Astrocyte (in vitro differentiated cells and primary cell): ENCODE measurements at regions not wholly inside any gene's neighbourhood (a gene's known extent, or its start where the extent isn't known, plus 50 kb on each side); places are given as distances from the start of the nearest gene placed in this dataset.

Source experiments
- EZH2 ChIP-seq: IDR thresholded peaks from 2 replicates; pipeline ENCODE4 v1.6.1; 2012; ENCODE audit warnings: mild to moderate bottlenecking, low read length, inconsistent platforms; ENCODE audit not compliant: insufficient read depth
- TF ChIP-seq, protein P1 (sequence below): IDR thresholded peaks from 2 replicates; pipeline ENCODE4 v1.5.1; 2011; ENCODE audit warnings: low read depth, mild to moderate bottlenecking, inconsistent platforms, low read length, moderate library complexity; ENCODE audit not compliant: insufficient read depth

DNA sequence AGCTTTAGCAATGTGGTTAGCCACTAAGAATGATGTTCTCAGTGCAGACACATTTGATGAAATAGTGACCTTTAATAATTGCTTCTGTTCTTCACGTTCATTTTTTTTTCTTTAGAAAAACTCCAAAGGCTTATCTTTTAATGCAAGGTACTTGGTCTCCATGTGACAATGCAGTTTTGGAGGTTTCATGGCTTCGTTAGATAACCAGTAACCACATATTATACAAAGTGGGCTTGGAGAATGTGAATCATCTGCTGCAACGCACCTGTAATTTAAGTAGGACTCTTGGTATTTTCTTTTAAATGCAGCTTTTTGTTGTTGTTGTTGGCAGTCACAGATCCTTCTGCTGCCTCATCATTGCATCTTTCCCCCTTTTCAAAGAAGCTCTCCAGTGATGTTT is 1606.3 kb downstream of the SUCLG1 start:
- TF ChIP-seq, protein P1, sequence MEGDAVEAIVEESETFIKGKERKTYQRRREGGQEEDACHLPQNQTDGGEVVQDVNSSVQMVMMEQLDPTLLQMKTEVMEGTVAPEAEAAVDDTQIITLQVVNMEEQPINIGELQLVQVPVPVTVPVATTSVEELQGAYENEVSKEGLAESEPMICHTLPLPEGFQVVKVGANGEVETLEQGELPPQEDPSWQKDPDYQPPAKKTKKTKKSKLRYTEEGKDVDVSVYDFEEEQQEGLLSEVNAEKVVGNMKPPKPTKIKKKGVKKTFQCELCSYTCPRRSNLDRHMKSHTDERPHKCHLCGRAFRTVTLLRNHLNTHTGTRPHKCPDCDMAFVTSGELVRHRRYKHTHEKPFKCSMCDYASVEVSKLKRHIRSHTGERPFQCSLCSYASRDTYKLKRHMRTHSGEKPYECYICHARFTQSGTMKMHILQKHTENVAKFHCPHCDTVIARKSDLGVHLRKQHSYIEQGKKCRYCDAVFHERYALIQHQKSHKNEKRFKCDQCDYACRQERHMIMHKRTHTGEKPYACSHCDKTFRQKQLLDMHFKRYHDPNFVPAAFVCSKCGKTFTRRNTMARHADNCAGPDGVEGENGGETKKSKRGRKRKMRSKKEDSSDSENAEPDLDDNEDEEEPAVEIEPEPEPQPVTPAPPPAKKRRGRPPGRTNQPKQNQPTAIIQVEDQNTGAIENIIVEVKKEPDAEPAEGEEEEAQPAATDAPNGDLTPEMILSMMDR = no peak
- no peak for TF ChIP-seq EZH2
